Upper lobe of left lung (tissue), 6 donors: ENCODE measurements at regions not wholly inside any gene's neighbourhood (a gene's known extent, or its start where the extent isn't known, plus 50 kb on each side); places are given as distances from the start of the nearest gene placed in this dataset.

Experiments used
- ATAC-seq, 2 donors: fragments of 200-7000 bp; cut with Tn5 transposase; one replicate each; pipeline ENCODE4 v1.9.1; 2022; ENCODE audit warnings: mild to moderate bottlenecking in 2 of 2, moderate library complexity in 2 of 2; ENCODE audit not compliant: low FRiP score in 2 of 2
- DNase-seq, 2 donors: peaks; one replicate each; pipeline ENCODE4 v3.0.0-alpha.2; 2019 to 2020
- H3K27ac ChIP-seq, 4 donors: fragments of 200-600 bp; sonication (generic); one replicate each; pipeline ENCODE4 v1.5.1; 2016 to 2019
- H3K27me3 ChIP-seq, 4 donors: fragments of 200-600 bp; sonication (generic); one replicate each; pipeline ENCODE4 v1.5.1; 2017 to 2019
- H3K36me3 ChIP-seq, 4 donors: fragments of 200-600 bp; sonication (generic); one replicate each; pipeline ENCODE4 v1.5.1; 2016 to 2019
- H3K4me1 ChIP-seq, 4 donors: fragments of 200-600 bp; sonication (generic); one replicate each; pipeline ENCODE4 v1.5.1; 2018 to 2019
- H3K4me3 ChIP-seq, 4 donors: fragments of 200-600 bp; sonication (generic); one replicate each; pipeline ENCODE4 v1.5.1; 2017 to 2019; ENCODE audit warnings: mild to moderate bottlenecking in 2 of 4, moderate library complexity in 1 of 4
- H3K9me3 ChIP-seq, 4 donors: fragments of 200-600 bp; sonication (generic); one replicate each; pipeline ENCODE4 v1.5.1; 2018 to 2019
- EP300 ChIP-seq, 4 donors: sonication (generic); formaldehyde crosslinking; IDR thresholded peaks; one replicate each; pipeline ENCODE4 v1.5.1; 2017; ENCODE audit warnings: antibody characterized with exemption in 4 of 4, control low read depth in 2 of 4
- POLR2A ChIP-seq, 4 donors: fragments of 450-650 bp; IDR thresholded peaks; one replicate each; pipeline ENCODE4 v1.5.1; 2016 to 2017; ENCODE audit warnings: antibody characterized with exemption in 4 of 4, mild to moderate bottlenecking in 2 of 4
- POLR2AphosphoS5 ChIP-seq, 2 donors: sonication (generic); formaldehyde crosslinking; IDR thresholded peaks; one replicate each; pipeline ENCODE4 v1.5.1; 2017; ENCODE audit warnings: antibody characterized with exemption in 2 of 2
- WGBS, 2 donors: methylation state at CpG; one replicate each; pipeline ENCODE4 v1.1.5; 2017 to 2018; 5-methylcytosine and 5-hydroxymethylcytosine counted together
- TF ChIP-seq, protein P1 (sequence below), 6 experiments: fragments of 450-650 bp in 4 of 6; fragments of 200-600 bp in 2 of 6; sonication (generic) in 2 of 6; IDR thresholded peaks; one replicate each; pipeline ENCODE4 v1.5.1; 2016 to 2019; ENCODE audit warnings: antibody characterized with exemption in 6 of 6
- donor health status: DM: no; HTN: no; CAD: no; lungs with moderate emphysema.
- donor health status: DM: no; HTN: yes; CAD: no; lungs with severe emphysema.

DNA sequence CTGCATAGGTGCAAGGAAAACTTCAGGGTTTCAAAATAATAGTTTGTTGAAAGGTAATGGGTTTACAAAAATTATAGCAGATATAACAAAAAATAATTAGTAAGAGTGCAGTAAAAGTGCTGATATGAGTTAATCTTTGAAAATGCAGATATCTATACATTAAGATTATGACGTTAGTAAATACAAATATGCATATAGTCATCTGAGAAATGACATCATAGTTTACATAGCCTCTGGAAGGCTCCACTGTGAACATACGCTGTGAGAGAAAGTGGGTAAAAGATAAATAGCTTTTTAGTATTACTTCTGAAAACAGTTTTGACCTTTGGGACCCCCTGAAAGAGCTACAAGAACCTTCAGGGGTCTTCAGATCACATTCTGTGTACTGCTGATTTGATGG is 356.2 kb upstream of the SNX7 start:
- DNase-seq = no peak
- no peak overlapping the region for H3K4me3 ChIP-seq
- no peak overlapping the region for H3K27ac ChIP-seq
- H3K4me1 ChIP-seq = no peaks in the 10 kb centered on the region
- 57 to 62% methylated on average over 2 of the region's 2 CpGs for WGBS, 2 donors
- no peaks in the 10 kb centered on the region for H3K9me3 ChIP-seq
- no peak for ATAC-seq
- no peak for TF ChIP-seq EP300 (IDR thresholded peaks at IDR 0.05)
- TF ChIP-seq POLR2A (IDR thresholded peaks at IDR 0.05) = no peak
- TF ChIP-seq, protein P1, sequence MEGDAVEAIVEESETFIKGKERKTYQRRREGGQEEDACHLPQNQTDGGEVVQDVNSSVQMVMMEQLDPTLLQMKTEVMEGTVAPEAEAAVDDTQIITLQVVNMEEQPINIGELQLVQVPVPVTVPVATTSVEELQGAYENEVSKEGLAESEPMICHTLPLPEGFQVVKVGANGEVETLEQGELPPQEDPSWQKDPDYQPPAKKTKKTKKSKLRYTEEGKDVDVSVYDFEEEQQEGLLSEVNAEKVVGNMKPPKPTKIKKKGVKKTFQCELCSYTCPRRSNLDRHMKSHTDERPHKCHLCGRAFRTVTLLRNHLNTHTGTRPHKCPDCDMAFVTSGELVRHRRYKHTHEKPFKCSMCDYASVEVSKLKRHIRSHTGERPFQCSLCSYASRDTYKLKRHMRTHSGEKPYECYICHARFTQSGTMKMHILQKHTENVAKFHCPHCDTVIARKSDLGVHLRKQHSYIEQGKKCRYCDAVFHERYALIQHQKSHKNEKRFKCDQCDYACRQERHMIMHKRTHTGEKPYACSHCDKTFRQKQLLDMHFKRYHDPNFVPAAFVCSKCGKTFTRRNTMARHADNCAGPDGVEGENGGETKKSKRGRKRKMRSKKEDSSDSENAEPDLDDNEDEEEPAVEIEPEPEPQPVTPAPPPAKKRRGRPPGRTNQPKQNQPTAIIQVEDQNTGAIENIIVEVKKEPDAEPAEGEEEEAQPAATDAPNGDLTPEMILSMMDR (IDR thresholded peaks at IDR 0.05) = no peak
- no peak for TF ChIP-seq POLR2AphosphoS5 (IDR thresholded peaks at IDR 0.05)
- H3K27me3 ChIP-seq = no peaks in the 10 kb centered on the region
- H3K36me3 ChIP-seq = no peaks in the 10 kb centered on the region

GRCh38 chr1:98304888-98305287 is 356.6 kb upstream of the SNX7 start:
- Histone ChIP-seq H3K36me3 (no peaks in the 10 kb centered on the region), H3K9me3 (no peaks in the 10 kb centered on the region), H3K4me3 (no peak overlapping the region), H3K27me3 (no peaks in the 10 kb centered on the region), H3K4me1 (no peaks in the 10 kb centered on the region), H3K27ac (no peak overlapping the region)
- DNase-seq (no peak), ATAC-seq (no peak)
- TF ChIP-seq, protein P1 (IDR thresholded peaks at IDR 0.05) = no peak
- no peak for TF ChIP-seq POLR2AphosphoS5 (IDR thresholded peaks at IDR 0.05)
- no peak for TF ChIP-seq EP300 (IDR thresholded peaks at IDR 0.05)
- no peak for TF ChIP-seq POLR2A (IDR thresholded peaks at IDR 0.05)

GRCh38 chr1:98299861-98300260 is 361.7 kb upstream of the SNX7 start:
- H3K27ac ChIP-seq = no peak overlapping the region
- no peak for DNase-seq
- no peak for ATAC-seq
- H3K4me3 ChIP-seq = no peak overlapping the region
- H3K4me1 ChIP-seq = no peaks in the 10 kb centered on the region
- no peaks in the 10 kb centered on the region for H3K9me3 ChIP-seq
- no peak for TF ChIP-seq EP300 (IDR thresholded peaks at IDR 0.05)
- TF ChIP-seq, protein P1 (IDR thresholded peaks at IDR 0.05) = no peak
- TF ChIP-seq POLR2AphosphoS5 (IDR thresholded peaks at IDR 0.05) = no peak
- TF ChIP-seq POLR2A (IDR thresholded peaks at IDR 0.05) = no peak
- no peaks in the 10 kb centered on the region for H3K27me3 ChIP-seq
- H3K36me3 ChIP-seq = no peaks in the 10 kb centered on the region
- WGBS, 2 donors = 74 to 80% methylated on average over 3 of the region's 3 CpGs

DNA sequence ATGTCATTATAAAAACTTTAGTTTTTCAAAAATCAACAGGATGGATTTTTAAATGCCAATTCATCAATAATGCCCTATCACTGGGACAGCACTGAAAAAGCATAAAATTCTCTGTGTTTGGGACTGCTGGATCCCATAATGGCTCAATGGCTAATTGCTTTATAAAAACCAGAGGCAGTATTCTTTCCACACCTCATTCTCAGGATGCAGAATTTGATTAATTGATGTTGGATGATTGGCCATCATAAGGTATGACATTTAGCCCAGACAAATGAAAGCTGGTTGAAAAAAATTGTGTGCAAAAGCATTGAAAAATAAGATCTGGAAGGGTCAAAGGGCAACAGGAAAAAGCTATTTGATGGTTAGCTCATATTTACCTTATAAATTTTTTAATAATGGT is 362.2 kb upstream of the SNX7 start:
- Histone ChIP-seq H3K27ac (no peak overlapping the region), H3K4me3 (no peak overlapping the region), H3K36me3 (no peaks in the 10 kb centered on the region), H3K4me1 (no peaks in the 10 kb centered on the region), H3K27me3 (no peaks in the 10 kb centered on the region), H3K9me3 (no peaks in the 10 kb centered on the region)
- DNase-seq = no peak
- ATAC-seq = no peak
- no peak for TF ChIP-seq EP300 (IDR thresholded peaks at IDR 0.05)
- no peak for TF ChIP-seq POLR2A (IDR thresholded peaks at IDR 0.05)
- TF ChIP-seq, protein P1 (IDR thresholded peaks at IDR 0.05) = no peak
- no peak for TF ChIP-seq POLR2AphosphoS5 (IDR thresholded peaks at IDR 0.05)

DNA sequence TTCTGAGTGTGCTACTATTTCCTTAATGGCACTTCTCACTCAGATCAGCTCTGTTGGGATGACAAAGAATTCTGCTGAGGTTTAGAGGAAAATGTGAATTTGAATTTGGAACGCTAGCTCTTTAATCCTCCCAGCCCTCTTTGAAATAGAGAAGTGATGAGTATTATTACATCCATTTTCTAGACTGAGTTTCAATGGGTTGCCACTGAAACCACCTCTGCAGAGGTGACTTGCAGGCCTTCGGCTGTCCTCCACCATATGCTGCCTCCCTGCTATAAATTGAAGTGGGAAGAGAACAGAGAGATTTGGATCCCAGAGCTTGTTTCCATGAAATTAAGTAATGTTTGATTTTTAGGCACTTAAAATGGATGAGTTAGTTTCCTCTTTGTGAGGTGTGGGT is 363.2 kb upstream of the SNX7 start:
- H3K36me3 ChIP-seq = no peaks in the 10 kb centered on the region
- H3K4me3 ChIP-seq = no peak overlapping the region
- WGBS, 2 donors = 84 to 87% methylated on average over 2 of the region's 2 CpGs
- no peak overlapping the region for H3K27ac ChIP-seq
- no peaks in the 10 kb centered on the region for H3K27me3 ChIP-seq
- DNase-seq = no peak
- H3K4me1 ChIP-seq = no peaks in the 10 kb centered on the region
- H3K9me3 ChIP-seq = no peaks in the 10 kb centered on the region
- TF ChIP-seq, protein P1 (IDR thresholded peaks at IDR 0.05) = no peak
- TF ChIP-seq POLR2A (IDR thresholded peaks at IDR 0.05) (no peak), EP300 (IDR thresholded peaks at IDR 0.05) (no peak)
- no peak for ATAC-seq
